Cardiac fibroblast (primary cell): ENCODE measurements at regions not wholly inside any gene's neighbourhood (a gene's known extent, or its start where the extent isn't known, plus 50 kb on each side); places are given as distances from the start of the nearest gene placed in this dataset.

Experiments used
- DNase-seq, 2 donors: peaks; one replicate each; pipeline versions ENCODE4 v3.0.0 to v3.0.0-alpha.2; 2010; ENCODE audit warnings: low read depth in 2 of 2
- H3K4me3 ChIP-seq, 2 donors: replicated peaks in 1 of 2; 1 replicate in 1 of 2; 2 replicates in 1 of 2; pipeline ENCODE4 v1.5.1; 2011; ENCODE audit warnings: low read depth in 2 of 2, low read length in 2 of 2, mild to moderate bottlenecking in 2 of 2, moderate library complexity in 1 of 2
- CTCF ChIP-seq: IDR thresholded peaks from one replicate; pipeline ENCODE4 v1.5.1; 2011; ENCODE audit warnings: low read depth, mild to moderate bottlenecking, low read length, inconsistent platforms

GRCh38 chr15:48006031-48006511 is 114.7 kb upstream of the SLC24A5 start:
- DNase-seq = peak in 1 of 2 donors; percentile 3
- TF ChIP-seq CTCF = no peak
- no peak overlapping the region for H3K4me3 ChIP-seq

- no peak for TF ChIP-seq CTCF
- peak in 1 of 2 donors; percentile 6 for DNase-seq
- no peak overlapping the region for H3K4me3 ChIP-seq
These were observed 110.5 kb upstream of the SLC24A5 start for GRCh38 chr15:48010316-48010715.

GRCh38 chr15:48012191-48012590 is 108.6 kb upstream of the SLC24A5 start:
- TF ChIP-seq CTCF = no peak
- no peak for DNase-seq
- H3K4me3 ChIP-seq = no peak overlapping the region

- no peak for DNase-seq
- no peak for TF ChIP-seq CTCF
- H3K4me3 ChIP-seq = no peak overlapping the region
These were observed 103.9 kb upstream of the SLC24A5 start for GRCh38 chr15:48016865-48017264.

- DNase-seq = no peak
- H3K4me3 ChIP-seq = no peak overlapping the region
- TF ChIP-seq CTCF = no peak
These were observed 103.0 kb upstream of the SLC24A5 start for GRCh38 chr15:48017747-48018146.

- DNase-seq = no peak
These were observed 100.6 kb upstream of the SLC24A5 start for GRCh38 chr15:48020166-48020565.

More at GRCh38 chr15:48020166-48020565, 100.6 kb upstream of the SLC24A5 start:
- H3K4me3 ChIP-seq = no peak overlapping the region
- TF ChIP-seq CTCF = no peak
